Mesendoderm (in vitro differentiated cells): ENCODE measurements at regions not wholly inside any gene's neighbourhood (a gene's known extent, or its start where the extent isn't known, plus 50 kb on each side); places are given as distances from the start of the nearest gene placed in this dataset.

Experiments
- DNase-seq: peaks from one replicate; pipeline ENCODE4 v3.0.0; 2013
- H2AK5ac ChIP-seq: 2 replicates; pipeline ENCODE4 v1.6.1; 2013; ENCODE audit warnings: low read length, inconsistent platforms
- H2BK120ac ChIP-seq: 2 replicates; pipeline ENCODE4 v1.6.1; 2013; ENCODE audit warnings: low read depth, mild to moderate bottlenecking, low read length, moderate library complexity, mixed read lengths
- H2BK15ac ChIP-seq: replicated peaks from 2 replicates; pipeline ENCODE4 v1.6.1; 2013; ENCODE audit warnings: low read depth, mild to moderate bottlenecking, moderate library complexity
- H2BK5ac ChIP-seq: 2 replicates; pipeline ENCODE4 v1.6.1; 2013; ENCODE audit warnings: low read length, inconsistent platforms
- H3K18ac ChIP-seq: 2 replicates; pipeline ENCODE4 v1.6.1; 2013; ENCODE audit warnings: mild to moderate bottlenecking, low read length, mixed read lengths
- H3K23ac ChIP-seq: one replicate; pipeline ENCODE4 v1.6.1; 2013; ENCODE audit warnings: low read length
- H3K27ac ChIP-seq: 2 replicates; pipeline ENCODE4 v1.5.1; 2013; ENCODE audit warnings: low read depth, mild to moderate bottlenecking, inconsistent platforms, low read length, moderate library complexity
- H3K27me3 ChIP-seq: 2 replicates; pipeline ENCODE4 v1.6.1; 2013; ENCODE audit warnings: low read length, control low read depth, mild to moderate bottlenecking, inconsistent platforms; ENCODE audit not compliant: insufficient read depth, poor library complexity
- H3K36me3 ChIP-seq: 2 replicates; pipeline ENCODE4 v1.6.1; 2013; ENCODE audit warnings: low read length, inconsistent platforms; ENCODE audit not compliant: control insufficient read depth, insufficient read depth
- H3K4ac ChIP-seq: one replicate; pipeline ENCODE4 v1.6.1; 2013; ENCODE audit warnings: low read depth, mild to moderate bottlenecking, low read length, moderate library complexity
- H3K4me1 ChIP-seq: 2 replicates; pipeline ENCODE4 v1.6.1; 2013; ENCODE audit warnings: low read depth, low read length, inconsistent platforms; ENCODE audit not compliant: control insufficient read depth
- H3K4me2 ChIP-seq: 2 replicates; pipeline ENCODE4 v1.6.1; 2013; ENCODE audit warnings: low read length
- H3K4me3 ChIP-seq: 2 replicates; pipeline ENCODE4 v1.5.1; 2013; ENCODE audit warnings: mild to moderate bottlenecking, low read length
- H3K56ac ChIP-seq: one replicate; pipeline ENCODE4 v1.6.1; 2013; ENCODE audit warnings: low read length
- H3K79me1 ChIP-seq: 2 replicates; pipeline ENCODE4 v1.6.1; 2013; ENCODE audit warnings: low read length, inconsistent platforms
- H3K79me2 ChIP-seq: 2 replicates; pipeline ENCODE4 v1.6.1; 2013; ENCODE audit warnings: mild to moderate bottlenecking, low read length; ENCODE audit not compliant: control insufficient read depth, insufficient read depth
- H3K9ac ChIP-seq: 2 replicates; pipeline ENCODE4 v1.6.1; 2013; ENCODE audit warnings: low read length, inconsistent platforms
- H4K5ac ChIP-seq: one replicate; pipeline ENCODE4 v1.6.1; 2013; ENCODE audit warnings: low read length
- H4K8ac ChIP-seq: one replicate; pipeline ENCODE4 v1.6.1; 2013; ENCODE audit warnings: low read depth, mild to moderate bottlenecking, control low read depth, low read length, moderate library complexity
- WGBS: extraction: QIAGEN DNeasy Blood & Tissue Kit; methylation state at CpG from one replicate; pipeline ENCODE4 v1.1.7; 2013; ENCODE audit warnings: low lambda C conversion rate, missing lambda C conversion rate; ENCODE audit not compliant: insufficient coverage; ENCODE audit errors: extremely low coverage; 5-methylcytosine and 5-hydroxymethylcytosine counted together

GRCh38 chr2:41062336-41062735 lies 610.4 kb upstream of the SLC8A1 start:
- H3K4ac ChIP-seq: no peak overlapping the region
- H3K79me1 ChIP-seq: no peaks in the 10 kb centered on the region
- no peak overlapping the region for H2BK5ac ChIP-seq
- H2BK15ac ChIP-seq: no peak overlapping the region
- no peak overlapping the region for H4K8ac ChIP-seq
- no peak overlapping the region for H3K4me2 ChIP-seq
- H3K9ac ChIP-seq: no peak overlapping the region
- no peak overlapping the region for H3K23ac ChIP-seq
- H3K18ac ChIP-seq: no peak overlapping the region
- no peaks in the 10 kb centered on the region for H3K27me3 ChIP-seq
- no peaks in the 10 kb centered on the region for H3K79me2 ChIP-seq
- WGBS: no CpG with 5 or more reads among the region's 1 CpG
- no peak for DNase-seq
- H2BK120ac ChIP-seq: no peak overlapping the region
- H4K5ac ChIP-seq: no peak overlapping the region
- H3K4me3 ChIP-seq: no peak overlapping the region
- H3K27ac ChIP-seq: no peak overlapping the region
- H3K56ac ChIP-seq: no peak overlapping the region
- H2AK5ac ChIP-seq: no peak overlapping the region
- H3K36me3 ChIP-seq: no peaks in the 10 kb centered on the region
- H3K4me1 ChIP-seq: no peaks in the 10 kb centered on the region

- no peak overlapping the region for H3K27ac ChIP-seq
- H3K27me3 ChIP-seq: no peaks in the 10 kb centered on the region
- H4K5ac ChIP-seq: no peak overlapping the region
- no peak overlapping the region for H2BK5ac ChIP-seq
- H2AK5ac ChIP-seq: no peak overlapping the region
- no peaks in the 10 kb centered on the region for H3K36me3 ChIP-seq
- no peaks in the 10 kb centered on the region for H3K79me1 ChIP-seq
- WGBS: no CpG with 5 or more reads among the region's 2 CpGs
- H3K18ac ChIP-seq: no peak overlapping the region
- no peak overlapping the region for H3K56ac ChIP-seq
- no peak overlapping the region for H4K8ac ChIP-seq
- no peak for DNase-seq
- no peak overlapping the region for H3K23ac ChIP-seq
- H2BK15ac ChIP-seq: no peak overlapping the region
- no peaks in the 10 kb centered on the region for H3K4me1 ChIP-seq
- no peak overlapping the region for H3K4ac ChIP-seq
- H3K4me3 ChIP-seq: no peak overlapping the region
- no peak overlapping the region for H2BK120ac ChIP-seq
- H3K9ac ChIP-seq: no peak overlapping the region
- no peak overlapping the region for H3K4me2 ChIP-seq
- H3K79me2 ChIP-seq: no peaks in the 10 kb centered on the region
These were observed 614.3 kb upstream of the SLC8A1 start for GRCh38 chr2:41066168-41066567.

GRCh38 chr2:41068740-41069139 lies 616.9 kb upstream of the SLC8A1 start:
- no peak overlapping the region for H3K18ac ChIP-seq
- WGBS: no CpG with 5 or more reads among the region's 3 CpGs
- no peak overlapping the region for H3K56ac ChIP-seq
- H3K4me2 ChIP-seq: no peak overlapping the region
- no peaks in the 10 kb centered on the region for H3K79me2 ChIP-seq
- no peak overlapping the region for H3K4ac ChIP-seq
- no peak overlapping the region for H4K5ac ChIP-seq
- H4K8ac ChIP-seq: no peak overlapping the region
- H3K27ac ChIP-seq: no peak overlapping the region
- H3K4me1 ChIP-seq: no peaks in the 10 kb centered on the region
- no peak overlapping the region for H2BK5ac ChIP-seq
- no peak overlapping the region for H3K4me3 ChIP-seq
- no peak for DNase-seq
- H3K23ac ChIP-seq: no peak overlapping the region
- H2AK5ac ChIP-seq: no peak overlapping the region
- no peak overlapping the region for H2BK15ac ChIP-seq
- H2BK120ac ChIP-seq: no peak overlapping the region
- H3K9ac ChIP-seq: no peak overlapping the region
- no peaks in the 10 kb centered on the region for H3K79me1 ChIP-seq
- H3K27me3 ChIP-seq: no peaks in the 10 kb centered on the region
- H3K36me3 ChIP-seq: no peaks in the 10 kb centered on the region

GRCh38 chr2:41078341-41078740 lies 626.5 kb upstream of the SLC8A1 start:
- no peak overlapping the region for H3K4me3 ChIP-seq

DNA sequence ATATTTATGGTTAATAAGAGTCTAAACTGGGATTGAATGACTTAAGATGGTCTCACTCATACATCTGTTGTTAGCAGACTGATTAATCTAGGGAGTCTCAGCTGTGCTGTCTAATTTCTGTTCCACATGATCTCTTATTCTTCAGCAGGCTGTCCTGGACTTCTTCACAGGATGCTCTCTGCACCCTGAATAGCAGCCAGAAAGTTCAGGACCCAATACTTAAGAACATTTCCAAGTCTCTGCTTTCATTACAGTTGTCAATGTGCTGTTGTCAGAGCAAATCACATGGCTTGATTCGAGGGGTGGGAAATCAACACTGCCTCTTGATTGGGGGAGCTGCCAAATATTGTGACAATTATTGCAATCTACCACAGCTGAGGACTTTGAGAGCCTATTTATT lies 627.1 kb upstream of the SLC8A1 start:
- Histone ChIP-seq H2AK5ac (no peak overlapping the region), H4K8ac (no peak overlapping the region), H3K18ac (no peak overlapping the region), H3K4ac (no peak overlapping the region), H4K5ac (no peak overlapping the region), H2BK5ac (no peak overlapping the region), H3K79me1 (no peaks in the 10 kb centered on the region), H2BK120ac (no peak overlapping the region), H3K23ac (no peak overlapping the region), H3K4me3 (no peak overlapping the region), H3K27me3 (no peaks in the 10 kb centered on the region), H3K4me1 (no peaks in the 10 kb centered on the region), H3K79me2 (no peaks in the 10 kb centered on the region), H2BK15ac (no peak overlapping the region), H3K9ac (no peak overlapping the region), H3K27ac (no peak overlapping the region), H3K56ac (no peak overlapping the region), H3K36me3 (no peaks in the 10 kb centered on the region), H3K4me2 (no peak overlapping the region)
- no CpG with 5 or more reads among the region's 1 CpG for WGBS
- DNase-seq: no peak

More at GRCh38 chr2:41078341-41078740, 626.5 kb upstream of the SLC8A1 start:
- DNase-seq: no peak
- H3K79me1 ChIP-seq: no peaks in the 10 kb centered on the region
- H3K27me3 ChIP-seq: no peaks in the 10 kb centered on the region
- no peaks in the 10 kb centered on the region for H3K4me1 ChIP-seq
- no peak overlapping the region for H4K8ac ChIP-seq
- no peak overlapping the region for H3K23ac ChIP-seq
- H3K56ac ChIP-seq: no peak overlapping the region
- no peak overlapping the region for H3K4ac ChIP-seq
- H3K18ac ChIP-seq: no peak overlapping the region
- no CpG with 5 or more reads among the region's 1 CpG for WGBS
- H2BK15ac ChIP-seq: no peak overlapping the region
- H3K36me3 ChIP-seq: no peaks in the 10 kb centered on the region
- H3K27ac ChIP-seq: no peak overlapping the region
- H3K4me2 ChIP-seq: no peak overlapping the region
- no peak overlapping the region for H2AK5ac ChIP-seq
- no peak overlapping the region for H4K5ac ChIP-seq
- no peak overlapping the region for H3K9ac ChIP-seq
- no peaks in the 10 kb centered on the region for H3K79me2 ChIP-seq
- no peak overlapping the region for H2BK5ac ChIP-seq
- H2BK120ac ChIP-seq: no peak overlapping the region

DNA sequence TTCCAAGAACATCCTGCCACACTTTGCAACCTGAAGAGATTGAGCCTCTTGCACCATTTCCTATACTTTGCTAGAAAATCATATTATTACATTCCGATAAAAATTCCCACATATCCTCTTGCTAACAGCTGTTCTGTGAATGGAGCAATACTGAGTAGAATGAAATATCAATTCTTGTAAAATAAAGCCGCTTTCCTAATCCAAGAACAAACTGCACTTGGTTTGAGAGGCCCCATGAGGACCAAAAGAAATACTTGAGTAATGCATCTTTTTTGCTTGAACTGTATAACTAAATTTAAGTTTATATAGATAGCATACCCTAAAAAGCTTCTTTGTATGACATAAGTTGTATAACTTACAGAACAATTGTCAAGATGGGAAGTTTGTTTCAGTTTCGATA lies 632.4 kb upstream of the SLC8A1 start:
- no peak overlapping the region for H3K23ac ChIP-seq
- no peak overlapping the region for H2BK5ac ChIP-seq
- H3K4me3 ChIP-seq: no peak overlapping the region
- no peak overlapping the region for H2BK120ac ChIP-seq
- no peak for DNase-seq
- no peak overlapping the region for H3K9ac ChIP-seq
- no peaks in the 10 kb centered on the region for H3K36me3 ChIP-seq
- no peak overlapping the region for H3K4ac ChIP-seq
- no peak overlapping the region for H3K4me2 ChIP-seq
- no peaks in the 10 kb centered on the region for H3K27me3 ChIP-seq
- no peak overlapping the region for H3K27ac ChIP-seq
- H3K79me1 ChIP-seq: no peaks in the 10 kb centered on the region
- no peaks in the 10 kb centered on the region for H3K79me2 ChIP-seq
- no peak overlapping the region for H2AK5ac ChIP-seq
- H3K56ac ChIP-seq: no peak overlapping the region
- no peak overlapping the region for H4K5ac ChIP-seq
- H4K8ac ChIP-seq: no peak overlapping the region
- H3K4me1 ChIP-seq: no peaks in the 10 kb centered on the region
- WGBS: no CpG with 5 or more reads among the region's 3 CpGs
- no peak overlapping the region for H3K18ac ChIP-seq
- no peak overlapping the region for H2BK15ac ChIP-seq
